ENCODE measurements at regions not wholly inside any gene's neighbourhood (a gene's known extent, or its start where the extent isn't known, plus 50 kb on each side); places are given as distances from the start of the nearest gene placed in this dataset.

DNA sequence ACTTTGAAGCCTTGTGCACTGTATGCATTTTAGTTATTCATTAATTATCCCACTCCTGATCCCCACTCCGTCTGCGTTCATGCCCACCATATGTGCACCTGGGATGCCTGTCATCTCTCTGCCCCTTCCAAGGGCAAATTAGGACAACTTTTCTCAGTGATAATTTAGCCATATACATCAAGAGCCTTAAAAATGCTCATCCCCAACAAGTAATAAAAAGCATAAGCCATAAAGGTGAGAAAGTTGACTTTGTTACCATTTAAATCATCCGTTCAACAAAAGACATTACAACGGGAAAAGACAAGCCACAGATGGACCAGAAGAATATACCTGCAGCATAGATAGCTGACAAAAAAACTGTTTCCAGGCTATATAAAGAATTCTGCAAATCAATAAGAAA is 131.4 kb upstream of the LINGO1 start (continued):
- TF ChIP-seq TEAD4 (IDR thresholded peaks at IDR 0.05; ENCODE audit: low read depth, low read length) (no peak), TCF12 (IDR thresholded peaks at IDR 0.05; ENCODE audit: low read depth, low read length) (no peak), RAD21 (IDR thresholded peaks at IDR 0.05 in 1 of 2, conservative IDR thresholded peaks at IDR 0.05 in 1 of 2; ENCODE audit: low read depth in 2 of 2, low read length in 2 of 2) (no peak), EP300 (IDR thresholded peaks at IDR 0.05; ENCODE audit: borderline replicate concordance in 1 of 2, low read depth in 2 of 2, low read length in 2 of 2) (no peak), SP4 (IDR thresholded peaks at IDR 0.05; ENCODE audit: low read length) (no peak), BACH1 (IDR thresholded peaks at IDR 0.05; ENCODE audit: low read length) (no peak)

Data from H1 (cell line).